Liver (tissue), 3 donors: ENCODE measurements at regions not wholly inside any gene's neighbourhood (a gene's known extent, or its start where the extent isn't known, plus 50 kb on each side); places are given as distances from the start of the nearest gene placed in this dataset.

Experiments used
- TF ChIP-seq, protein P1 (sequence below): fragments of 150-350 bp; IDR thresholded peaks from 2 replicates; pipeline ENCODE4 v1.5.1; 2017; ENCODE audit warnings: improper control_type of control experiment, low read depth, low read length; ENCODE audit not compliant: missing input control
- TF ChIP-seq, protein P2 (sequence below): IDR thresholded peaks from 2 replicates; pipeline ENCODE4 v1.6.1; 2016; ENCODE audit warnings: antibody characterized with exemption
- donor health status: healthy.
- donor health status: healthy.

DNA sequence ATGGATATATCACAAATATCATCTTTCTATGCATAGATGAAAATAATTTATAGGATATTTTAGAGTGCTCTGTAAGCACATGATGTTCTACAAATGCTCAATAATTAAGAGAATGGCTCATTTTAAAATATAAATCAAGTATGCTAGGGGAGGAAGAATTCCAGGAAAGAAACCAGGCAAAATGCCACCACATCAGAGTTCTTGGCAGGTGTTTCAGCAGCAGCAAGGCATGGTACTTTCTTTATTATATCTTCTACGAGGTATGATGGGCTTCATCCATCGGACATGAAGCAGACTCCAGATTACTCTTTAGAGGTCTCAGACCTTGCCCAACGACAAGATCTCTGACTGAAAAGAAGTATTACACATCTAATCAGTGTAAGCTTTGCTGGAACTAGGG is 316.3 kb upstream of the ARRDC3 start:
- TF ChIP-seq, protein P1, sequence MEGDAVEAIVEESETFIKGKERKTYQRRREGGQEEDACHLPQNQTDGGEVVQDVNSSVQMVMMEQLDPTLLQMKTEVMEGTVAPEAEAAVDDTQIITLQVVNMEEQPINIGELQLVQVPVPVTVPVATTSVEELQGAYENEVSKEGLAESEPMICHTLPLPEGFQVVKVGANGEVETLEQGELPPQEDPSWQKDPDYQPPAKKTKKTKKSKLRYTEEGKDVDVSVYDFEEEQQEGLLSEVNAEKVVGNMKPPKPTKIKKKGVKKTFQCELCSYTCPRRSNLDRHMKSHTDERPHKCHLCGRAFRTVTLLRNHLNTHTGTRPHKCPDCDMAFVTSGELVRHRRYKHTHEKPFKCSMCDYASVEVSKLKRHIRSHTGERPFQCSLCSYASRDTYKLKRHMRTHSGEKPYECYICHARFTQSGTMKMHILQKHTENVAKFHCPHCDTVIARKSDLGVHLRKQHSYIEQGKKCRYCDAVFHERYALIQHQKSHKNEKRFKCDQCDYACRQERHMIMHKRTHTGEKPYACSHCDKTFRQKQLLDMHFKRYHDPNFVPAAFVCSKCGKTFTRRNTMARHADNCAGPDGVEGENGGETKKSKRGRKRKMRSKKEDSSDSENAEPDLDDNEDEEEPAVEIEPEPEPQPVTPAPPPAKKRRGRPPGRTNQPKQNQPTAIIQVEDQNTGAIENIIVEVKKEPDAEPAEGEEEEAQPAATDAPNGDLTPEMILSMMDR = no peak
- TF ChIP-seq, protein P2, sequence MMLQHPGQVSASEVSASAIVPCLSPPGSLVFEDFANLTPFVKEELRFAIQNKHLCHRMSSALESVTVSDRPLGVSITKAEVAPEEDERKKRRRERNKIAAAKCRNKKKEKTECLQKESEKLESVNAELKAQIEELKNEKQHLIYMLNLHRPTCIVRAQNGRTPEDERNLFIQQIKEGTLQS = no peak
